Stomach smooth muscle (tissue), 2 donors: ENCODE measurements at regions not wholly inside any gene's neighbourhood (a gene's known extent, or its start where the extent isn't known, plus 50 kb on each side); places are given as distances from the start of the nearest gene placed in this dataset.
"Not testable (repeated sequence)": the region's sequence is repeated elsewhere in the genome, so short reads cannot be mapped to it uniquely, and the experiment has no call there.

ENCODE experiments used
- H3K27ac ChIP-seq: one replicate; pipeline ENCODE4 v1.7.0; 2013; ENCODE audit warnings: mild to moderate bottlenecking, low read length, inconsistent platforms
- H3K27me3 ChIP-seq, 2 donors: one replicate each; pipeline ENCODE4 v1.7.0; 2013; ENCODE audit warnings: low read length in 2 of 2; ENCODE audit not compliant: insufficient read depth in 2 of 2, control insufficient read depth in 1 of 2
- H3K36me3 ChIP-seq, 2 donors: one replicate each; pipeline ENCODE4 v1.7.0; 2013; ENCODE audit warnings: low read length in 2 of 2; ENCODE audit not compliant: control insufficient read depth in 2 of 2, insufficient read depth in 2 of 2
- H3K4me1 ChIP-seq: one replicate; pipeline ENCODE4 v1.7.0; 2013; ENCODE audit warnings: low read length; ENCODE audit not compliant: control insufficient read depth, insufficient read depth
- H3K4me3 ChIP-seq, 2 donors: one replicate each; pipeline ENCODE4 v1.7.0; 2013; ENCODE audit warnings: low read length in 2 of 2
- H3K9ac ChIP-seq, 2 donors: one replicate each; pipeline ENCODE4 v1.7.0; 2013; ENCODE audit warnings: low read length in 2 of 2, mild to moderate bottlenecking in 1 of 2
- H3K9me3 ChIP-seq, 2 donors: one replicate each; pipeline ENCODE4 v1.7.0; 2013; ENCODE audit warnings: low read length in 2 of 2; ENCODE audit not compliant: control insufficient read depth in 2 of 2
- donor health status: healthy.
- donor health status: Pancreatic carcinoma.

- not testable (repeated sequence) for H3K9me3 ChIP-seq, H3K27me3 ChIP-seq, H3K36me3 ChIP-seq, H3K4me1 ChIP-seq
- Histone ChIP-seq H3K9ac (peak overlapping the region; percentile 60 to 71), H3K27ac (peak overlapping the region; percentile 53), H3K4me3 (peak overlapping the region; percentile 63 to 78)
Measured at GRCh38 chr20:26010224-26010941, 313.7 kb upstream of the ZNF337 start.

- H3K27ac ChIP-seq = peak overlapping the region; percentile 53
- peak overlapping the region; percentile 60 to 71 for H3K9ac ChIP-seq
- H3K4me1 ChIP-seq = not testable (repeated sequence)
Measured at GRCh38 chr20:26009402-26010223, 313.0 kb upstream of the ZNF337 start.

GRCh38 chr20:26008026-26008425 lies 311.4 kb upstream of the ZNF337 start:
- H3K36me3 ChIP-seq, H3K4me1 ChIP-seq, H3K4me3 ChIP-seq, H3K27me3 ChIP-seq, H3K9ac ChIP-seq, H3K27ac ChIP-seq, H3K9me3 ChIP-seq: not testable (repeated sequence)

More at GRCh38 chr20:26009402-26010223, 313.0 kb upstream of the ZNF337 start:
- not testable (repeated sequence) for H3K9me3 ChIP-seq, H3K36me3 ChIP-seq, H3K27me3 ChIP-seq
- H3K4me3 ChIP-seq = peak overlapping the region; percentile 63 to 78

DNA sequence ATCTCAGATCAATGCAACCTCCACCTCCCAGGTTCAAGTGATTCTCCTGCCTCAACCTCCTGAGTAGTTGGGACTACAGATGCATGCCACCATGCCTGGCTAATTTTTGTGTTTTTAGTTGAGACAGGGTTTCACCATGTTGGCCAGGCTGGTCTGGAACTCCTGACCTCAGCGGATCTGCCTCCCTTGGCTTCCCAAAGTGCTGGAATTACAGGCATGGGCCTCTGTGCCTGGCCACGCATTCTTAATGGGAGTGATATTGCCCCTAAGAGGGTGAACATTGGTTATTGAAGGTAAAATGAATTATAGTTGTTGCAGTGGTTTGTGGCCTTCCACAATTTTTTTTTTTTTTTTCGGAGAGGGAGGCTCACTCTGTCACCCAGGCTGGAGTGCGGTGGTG lies 309.5 kb upstream of the ZNF337 start:
- H3K36me3 ChIP-seq, H3K9ac ChIP-seq, H3K4me1 ChIP-seq, H3K27ac ChIP-seq, H3K27me3 ChIP-seq, H3K9me3 ChIP-seq, H3K4me3 ChIP-seq: not testable (repeated sequence)

DNA sequence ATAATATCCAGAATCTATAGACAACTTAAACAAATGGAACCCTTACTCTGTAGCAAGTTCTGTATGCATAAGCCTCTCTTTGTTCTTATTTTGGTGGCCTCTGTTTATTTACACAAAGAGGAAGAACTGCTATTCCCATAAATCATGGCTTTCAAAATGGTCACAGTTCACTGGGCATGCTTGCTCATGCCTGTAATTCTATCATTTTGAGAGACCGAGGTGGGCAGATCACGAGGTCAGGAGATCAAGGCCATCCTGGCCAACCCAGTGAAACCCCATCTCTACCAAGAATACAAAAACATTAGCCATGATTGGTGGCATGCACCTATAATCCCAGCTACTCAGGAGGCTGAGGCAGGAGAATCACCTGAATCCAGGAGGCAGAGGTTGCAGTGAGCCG lies 307.3 kb upstream of the ZNF337 start:
- H3K4me1 ChIP-seq, H3K36me3 ChIP-seq, H3K27me3 ChIP-seq, H3K9me3 ChIP-seq, H3K27ac ChIP-seq, H3K9ac ChIP-seq, H3K4me3 ChIP-seq: not testable (repeated sequence)

DNA sequence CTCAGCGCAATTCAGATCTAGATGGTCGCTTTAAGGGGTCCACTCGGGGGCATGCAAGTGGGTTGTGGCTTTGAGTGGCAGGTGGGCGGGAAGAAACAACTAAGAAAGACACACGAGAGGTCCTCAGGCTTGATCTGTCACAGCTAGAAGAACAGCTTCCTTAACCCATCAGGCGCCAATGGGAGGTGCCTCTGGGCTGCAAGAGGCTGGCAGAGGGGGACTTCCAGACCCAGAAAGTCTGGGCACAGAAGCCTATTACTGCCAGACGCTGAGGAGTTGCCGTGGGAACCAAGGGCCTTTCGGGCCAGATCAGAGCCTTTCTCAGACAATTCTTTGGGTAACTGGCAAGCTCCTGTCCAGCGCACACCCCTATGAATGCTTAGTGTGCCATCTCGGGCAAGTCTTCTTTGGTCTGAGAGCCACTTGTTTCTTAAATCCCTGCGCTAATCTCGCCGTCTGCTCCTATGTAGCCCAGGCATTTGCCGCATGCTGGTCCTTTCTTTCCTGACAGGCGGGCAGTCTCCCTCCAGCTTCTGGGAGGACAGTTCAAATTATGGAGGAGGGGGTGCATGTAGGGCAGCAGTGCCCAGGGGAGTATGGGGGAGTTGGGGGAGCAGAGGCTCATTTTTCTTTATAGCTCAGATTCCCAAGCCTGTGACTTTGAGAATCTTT lies 300.9 kb upstream of the ZNF337 start:
- not testable (repeated sequence) for H3K4me1 ChIP-seq, H3K9me3 ChIP-seq, H3K27ac ChIP-seq, H3K36me3 ChIP-seq, H3K4me3 ChIP-seq, H3K27me3 ChIP-seq, H3K9ac ChIP-seq

- H3K27me3 ChIP-seq = peaks cover 0 to 2% of the 10 kb centered on the region in 2 donors
- H3K9ac ChIP-seq = no peak overlapping the region
- H3K27ac ChIP-seq = no peak overlapping the region
- no peaks in the 10 kb centered on the region for H3K9me3 ChIP-seq
- H3K4me1 ChIP-seq = no peaks in the 10 kb centered on the region
- H3K36me3 ChIP-seq = no peaks in the 10 kb centered on the region
- H3K4me3 ChIP-seq = no peak overlapping the region
Measured at GRCh38 chr20:25992146-25992545, 295.5 kb upstream of the ZNF337 start.

DNA sequence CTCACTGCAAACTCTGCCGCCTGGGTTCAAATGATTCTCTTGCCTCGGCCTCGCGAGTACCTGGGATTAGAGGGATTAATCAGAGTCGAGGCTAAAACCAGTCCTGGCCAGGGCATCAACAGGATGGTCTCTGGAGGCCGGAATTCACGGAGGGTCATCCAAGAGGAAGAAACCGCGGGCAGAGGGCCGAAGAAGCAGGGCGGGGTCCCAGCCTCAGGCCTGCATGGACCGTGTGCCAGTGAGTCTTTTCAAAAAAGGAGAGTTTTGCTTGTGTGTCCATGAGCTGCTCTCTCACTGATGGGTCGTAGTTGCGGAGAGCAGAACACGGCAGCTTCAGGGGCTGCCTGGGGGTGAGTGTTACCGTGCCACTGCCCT lies 295.1 kb upstream of the ZNF337 start:
- H3K9me3 ChIP-seq = no peaks in the 10 kb centered on the region

DNA sequence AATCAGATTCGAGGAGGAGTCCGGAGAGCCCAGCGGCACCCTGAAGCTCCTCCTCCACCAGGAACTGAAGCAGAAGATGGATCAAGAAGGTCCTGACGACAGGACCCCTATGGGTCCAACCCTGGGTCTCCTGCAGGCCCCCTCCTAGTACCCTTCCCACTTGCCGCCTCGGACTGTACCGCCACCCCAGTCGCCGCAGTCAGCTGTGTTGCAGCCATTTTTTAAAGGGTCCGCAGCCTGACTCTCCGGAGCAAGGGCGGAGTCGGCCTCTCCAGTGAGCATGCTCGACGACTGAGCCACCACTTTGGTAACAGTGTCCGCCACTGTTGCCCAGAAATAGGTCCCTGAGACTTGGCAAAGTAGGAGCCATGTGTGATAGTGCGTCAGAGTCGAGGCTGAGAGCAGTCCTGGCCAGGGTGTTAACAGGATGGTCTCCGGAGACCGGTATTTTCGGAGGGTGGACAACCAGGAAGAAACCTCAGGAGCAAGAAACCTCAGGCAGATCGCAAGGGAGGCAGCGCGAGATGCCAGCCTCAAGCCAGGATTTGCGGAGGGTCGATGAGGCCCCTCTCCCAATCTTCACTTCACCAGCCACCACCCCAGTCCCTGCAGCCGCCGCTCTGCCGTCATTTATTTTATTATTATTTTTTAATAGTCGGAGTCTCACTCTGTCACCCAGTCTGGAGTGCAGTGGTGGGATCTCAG lies 294.6 kb upstream of the ZNF337 start:
- peaks cover 0 to 2% of the 10 kb centered on the region in 2 donors for H3K27me3 ChIP-seq
- no peak overlapping the region for H3K27ac ChIP-seq
- no peaks in the 10 kb centered on the region for H3K4me1 ChIP-seq
- H3K36me3 ChIP-seq = no peaks in the 10 kb centered on the region
- no peaks in the 10 kb centered on the region for H3K9me3 ChIP-seq
- no peak overlapping the region for H3K4me3 ChIP-seq
- H3K9ac ChIP-seq = no peak overlapping the region

More for the DNA sequence above, 295.1 kb upstream of the ZNF337 start:
- no peak overlapping the region for H3K9ac ChIP-seq
- H3K36me3 ChIP-seq = no peaks in the 10 kb centered on the region
- H3K27me3 ChIP-seq = peaks cover 0 to 2% of the 10 kb centered on the region in 2 donors
- H3K4me3 ChIP-seq = no peak overlapping the region
- H3K27ac ChIP-seq = no peak overlapping the region
- no peaks in the 10 kb centered on the region for H3K4me1 ChIP-seq

DNA sequence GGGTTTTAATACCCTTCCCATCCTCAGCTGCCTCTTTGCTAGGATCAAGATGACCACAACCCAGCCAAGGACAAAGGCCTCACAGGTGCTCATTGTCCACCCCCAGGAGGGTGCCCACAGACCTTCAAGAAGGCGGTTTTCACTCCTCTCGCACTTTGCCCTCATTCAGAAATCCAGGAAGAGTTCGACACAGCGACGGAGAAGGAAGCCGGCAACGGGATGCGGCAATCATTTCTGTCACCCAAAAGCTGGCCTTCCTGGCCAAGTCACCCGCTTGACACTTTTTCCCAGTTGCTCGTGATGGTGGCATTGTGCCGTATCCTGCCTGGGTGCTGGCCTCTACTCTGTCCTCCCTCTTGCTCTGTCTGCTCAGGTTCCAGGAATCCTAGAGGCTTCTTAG lies 293.0 kb upstream of the ZNF337 start:
- H3K27me3 ChIP-seq, H3K4me3 ChIP-seq, H3K27ac ChIP-seq, H3K4me1 ChIP-seq, H3K9me3 ChIP-seq, H3K9ac ChIP-seq, H3K36me3 ChIP-seq: not testable (repeated sequence)
